ENCODE measurements at regions not wholly inside any gene's neighbourhood (a gene's known extent, or its start where the extent isn't known, plus 50 kb on each side); places are given as distances from the start of the nearest gene placed in this dataset.

GRCh38 chr5:112063191-112063590 is 306.2 kb upstream of the NREP start:
- no peak overlapping the region for H2AFZ ChIP-seq (ENCODE audit: low read length)
- no peaks in the 10 kb centered on the region for H3K9me3 ChIP-seq (replicated peaks in 1 of 2; ENCODE audit: control insufficient read depth in 2 of 2, insufficient read depth in 1 of 2, low read depth in 1 of 2, low read length in 2 of 2)
- no peaks in the 10 kb centered on the region for H3K79me1 ChIP-seq (ENCODE audit: low read depth, low read length)
- no peaks in the 10 kb centered on the region for H3K27me3 ChIP-seq (ENCODE audit: control insufficient read depth in 3 of 3, insufficient read depth in 3 of 3, low read depth in 1 of 3, low read length in 3 of 3)
- no peak overlapping the region for H2AK5ac ChIP-seq (ENCODE audit: low read depth, low read length)
- no peak overlapping the region for H3K27ac ChIP-seq (replicated peaks; ENCODE audit: low read length)
- H2BK120ac ChIP-seq (ENCODE audit: low read depth, low read length), result no peak overlapping the region
- DNase-seq (ENCODE audit: low spot score), result no peak
- no peak overlapping the region for H2BK15ac ChIP-seq (ENCODE audit: low read length)
- H2BK5ac ChIP-seq (ENCODE audit: low read length), result no peak overlapping the region
- no peak overlapping the region for H4K91ac ChIP-seq (ENCODE audit: low read depth, low read length, poor library complexity)
- no peak overlapping the region for H3K4me2 ChIP-seq (ENCODE audit: insufficient read depth, low read length, poor library complexity, severe bottlenecking)
- H3K4me3 ChIP-seq (ENCODE audit: low read length in 2 of 2), result no peak overlapping the region
- no peaks in the 10 kb centered on the region for H3K36me3 ChIP-seq (replicated peaks in 1 of 2; ENCODE audit: control insufficient read depth in 2 of 2, insufficient read depth in 2 of 2, low read length in 2 of 2)
- no CpG with 5 or more reads among the region's 2 CpGs for WGBS, 2 donors (ENCODE audit: extremely low coverage in 2 of 2, insufficient read length in 2 of 2, insufficient replicate concordance in 1 of 2)
- H3K4ac ChIP-seq (ENCODE audit: low read length), result no peak overlapping the region
- H3K4me1 ChIP-seq (ENCODE audit: control insufficient read depth in 2 of 2, insufficient read depth in 1 of 2, low read depth in 1 of 2, low read length in 2 of 2), result peaks cover 0 to 3% of the 10 kb centered on the region in 2 donors
- no peak overlapping the region for H4K8ac ChIP-seq (ENCODE audit: low read depth, low read length)
- no peak overlapping the region for H3K14ac ChIP-seq (ENCODE audit: low read length)
- no peak overlapping the region for H3K23ac ChIP-seq (ENCODE audit: low read depth, low read length, poor library complexity)
- no peak overlapping the region for H3K9ac ChIP-seq (ENCODE audit: low read depth, low read length, poor library complexity)
- no peak overlapping the region for H3K18ac ChIP-seq (ENCODE audit: low read length)
- no peak overlapping the region for H2BK12ac ChIP-seq (ENCODE audit: low read length)

GRCh38 chr5:112062181-112062580 is 305.2 kb upstream of the NREP start:
- H4K8ac ChIP-seq (ENCODE audit: low read depth, low read length), result no peak overlapping the region
- H2AFZ ChIP-seq (ENCODE audit: low read length), result no peak overlapping the region
- no peak overlapping the region for H4K91ac ChIP-seq (ENCODE audit: low read depth, low read length, poor library complexity)
- H3K36me3 ChIP-seq (replicated peaks in 1 of 2; ENCODE audit: control insufficient read depth in 2 of 2, insufficient read depth in 2 of 2, low read length in 2 of 2), result no peaks in the 10 kb centered on the region
- H3K4me2 ChIP-seq (ENCODE audit: insufficient read depth, low read length, poor library complexity, severe bottlenecking), result no peak overlapping the region
- peaks cover 0 to 3% of the 10 kb centered on the region in 2 donors for H3K4me1 ChIP-seq (ENCODE audit: control insufficient read depth in 2 of 2, insufficient read depth in 1 of 2, low read depth in 1 of 2, low read length in 2 of 2)
- H3K27ac ChIP-seq (replicated peaks; ENCODE audit: low read length), result no peak overlapping the region
- H3K9ac ChIP-seq (ENCODE audit: low read depth, low read length, poor library complexity), result no peak overlapping the region
- no peak overlapping the region for H2BK5ac ChIP-seq (ENCODE audit: low read length)
- no peak overlapping the region for H3K4ac ChIP-seq (ENCODE audit: low read length)
- H3K14ac ChIP-seq (ENCODE audit: low read length), result no peak overlapping the region
- H2BK15ac ChIP-seq (ENCODE audit: low read length), result no peak overlapping the region
- H2AK5ac ChIP-seq (ENCODE audit: low read depth, low read length), result no peak overlapping the region
- no peaks in the 10 kb centered on the region for H3K79me1 ChIP-seq (ENCODE audit: low read depth, low read length)
- H3K27me3 ChIP-seq (ENCODE audit: control insufficient read depth in 3 of 3, insufficient read depth in 3 of 3, low read depth in 1 of 3, low read length in 3 of 3), result no peaks in the 10 kb centered on the region
- no peak overlapping the region for H3K23ac ChIP-seq (ENCODE audit: low read depth, low read length, poor library complexity)
- H2BK12ac ChIP-seq (ENCODE audit: low read length), result no peak overlapping the region
- H2BK120ac ChIP-seq (ENCODE audit: low read depth, low read length), result no peak overlapping the region
- no peak for DNase-seq (ENCODE audit: low spot score)
- H3K4me3 ChIP-seq (ENCODE audit: low read length in 2 of 2), result no peak overlapping the region
- WGBS, 2 donors (ENCODE audit: extremely low coverage in 2 of 2, insufficient read length in 2 of 2, insufficient replicate concordance in 1 of 2), result no CpG with 5 or more reads among the region's 2 CpGs
- no peak overlapping the region for H3K18ac ChIP-seq (ENCODE audit: low read length)
- no peaks in the 10 kb centered on the region for H3K9me3 ChIP-seq (replicated peaks in 1 of 2; ENCODE audit: control insufficient read depth in 2 of 2, insufficient read depth in 1 of 2, low read depth in 1 of 2, low read length in 2 of 2)

GRCh38 chr5:112061666-112062065 is 304.7 kb upstream of the NREP start:
- Histone ChIP-seq H2BK12ac (ENCODE audit: low read length) (no peak overlapping the region), H3K4ac (ENCODE audit: low read length) (no peak overlapping the region), H3K4me1 (ENCODE audit: control insufficient read depth in 2 of 2, insufficient read depth in 1 of 2, low read depth in 1 of 2, low read length in 2 of 2) (peaks cover 0 to 3% of the 10 kb centered on the region in 2 donors), H4K91ac (ENCODE audit: low read depth, low read length, poor library complexity) (no peak overlapping the region), H3K27me3 (ENCODE audit: control insufficient read depth in 3 of 3, insufficient read depth in 3 of 3, low read depth in 1 of 3, low read length in 3 of 3) (no peaks in the 10 kb centered on the region), H3K23ac (ENCODE audit: low read depth, low read length, poor library complexity) (no peak overlapping the region), H3K4me2 (ENCODE audit: insufficient read depth, low read length, poor library complexity, severe bottlenecking) (no peak overlapping the region), H3K4me3 (ENCODE audit: low read length in 2 of 2) (no peak overlapping the region), H3K18ac (ENCODE audit: low read length) (no peak overlapping the region), H2BK5ac (ENCODE audit: low read length) (no peak overlapping the region), H3K27ac (replicated peaks; ENCODE audit: low read length) (no peak overlapping the region), H3K79me1 (ENCODE audit: low read depth, low read length) (no peaks in the 10 kb centered on the region), H4K8ac (ENCODE audit: low read depth, low read length) (no peak overlapping the region), H2AK5ac (ENCODE audit: low read depth, low read length) (no peak overlapping the region), H3K9me3 (replicated peaks in 1 of 2; ENCODE audit: control insufficient read depth in 2 of 2, insufficient read depth in 1 of 2, low read depth in 1 of 2, low read length in 2 of 2) (no peaks in the 10 kb centered on the region), H2AFZ (ENCODE audit: low read length) (no peak overlapping the region), H2BK15ac (ENCODE audit: low read length) (no peak overlapping the region), H3K36me3 (replicated peaks in 1 of 2; ENCODE audit: control insufficient read depth in 2 of 2, insufficient read depth in 2 of 2, low read length in 2 of 2) (no peaks in the 10 kb centered on the region), H2BK120ac (ENCODE audit: low read depth, low read length) (no peak overlapping the region), H3K9ac (ENCODE audit: low read depth, low read length, poor library complexity) (no peak overlapping the region), H3K14ac (ENCODE audit: low read length) (no peak overlapping the region)
- no peak for DNase-seq (ENCODE audit: low spot score)
- WGBS, 2 donors (ENCODE audit: extremely low coverage in 2 of 2, insufficient read length in 2 of 2, insufficient replicate concordance in 1 of 2), result no CpG with 5 or more reads among the region's 1 CpG

GRCh38 chr5:112059579-112060135 is 302.7 kb upstream of the NREP start:
- Histone ChIP-seq H2BK5ac (ENCODE audit: low read length) (no peak overlapping the region), H3K9me3 (replicated peaks in 1 of 2; ENCODE audit: control insufficient read depth in 2 of 2, insufficient read depth in 1 of 2, low read depth in 1 of 2, low read length in 2 of 2) (peaks cover 0 to 4% of the 10 kb centered on the region in 2 donors), H2BK120ac (ENCODE audit: low read depth, low read length) (no peak overlapping the region), H3K4me2 (ENCODE audit: insufficient read depth, low read length, poor library complexity, severe bottlenecking) (no peak overlapping the region), H3K27me3 (ENCODE audit: control insufficient read depth in 3 of 3, insufficient read depth in 3 of 3, low read depth in 1 of 3, low read length in 3 of 3) (no peaks in the 10 kb centered on the region), H3K4me1 (ENCODE audit: control insufficient read depth in 2 of 2, insufficient read depth in 1 of 2, low read depth in 1 of 2, low read length in 2 of 2) (peaks cover 0 to 3% of the 10 kb centered on the region in 2 donors), H3K79me1 (ENCODE audit: low read depth, low read length) (no peaks in the 10 kb centered on the region), H2AK5ac (ENCODE audit: low read depth, low read length) (no peak overlapping the region), H3K18ac (ENCODE audit: low read length) (no peak overlapping the region), H3K14ac (ENCODE audit: low read length) (no peak overlapping the region), H3K4me3 (ENCODE audit: low read length in 2 of 2) (no peak overlapping the region), H3K27ac (replicated peaks; ENCODE audit: low read length) (no peak overlapping the region), H2AFZ (ENCODE audit: low read length) (no peak overlapping the region), H4K8ac (ENCODE audit: low read depth, low read length) (no peak overlapping the region), H3K36me3 (replicated peaks in 1 of 2; ENCODE audit: control insufficient read depth in 2 of 2, insufficient read depth in 2 of 2, low read length in 2 of 2) (no peaks in the 10 kb centered on the region), H2BK12ac (ENCODE audit: low read length) (no peak overlapping the region), H2BK15ac (ENCODE audit: low read length) (no peak overlapping the region), H3K23ac (ENCODE audit: low read depth, low read length, poor library complexity) (no peak overlapping the region), H3K4ac (ENCODE audit: low read length) (no peak overlapping the region), H4K91ac (ENCODE audit: low read depth, low read length, poor library complexity) (no peak overlapping the region), H3K9ac (ENCODE audit: low read depth, low read length, poor library complexity) (no peak overlapping the region)
- no CpG with 5 or more reads among the region's 3 CpGs for WGBS, 2 donors (ENCODE audit: extremely low coverage in 2 of 2, insufficient read length in 2 of 2, insufficient replicate concordance in 1 of 2)
- no peak for DNase-seq (ENCODE audit: low spot score)
